ENCODE measurements at regions not wholly inside any gene's neighbourhood (a gene's known extent, or its start where the extent isn't known, plus 50 kb on each side); places are given as distances from the start of the nearest gene placed in this dataset.

DNA sequence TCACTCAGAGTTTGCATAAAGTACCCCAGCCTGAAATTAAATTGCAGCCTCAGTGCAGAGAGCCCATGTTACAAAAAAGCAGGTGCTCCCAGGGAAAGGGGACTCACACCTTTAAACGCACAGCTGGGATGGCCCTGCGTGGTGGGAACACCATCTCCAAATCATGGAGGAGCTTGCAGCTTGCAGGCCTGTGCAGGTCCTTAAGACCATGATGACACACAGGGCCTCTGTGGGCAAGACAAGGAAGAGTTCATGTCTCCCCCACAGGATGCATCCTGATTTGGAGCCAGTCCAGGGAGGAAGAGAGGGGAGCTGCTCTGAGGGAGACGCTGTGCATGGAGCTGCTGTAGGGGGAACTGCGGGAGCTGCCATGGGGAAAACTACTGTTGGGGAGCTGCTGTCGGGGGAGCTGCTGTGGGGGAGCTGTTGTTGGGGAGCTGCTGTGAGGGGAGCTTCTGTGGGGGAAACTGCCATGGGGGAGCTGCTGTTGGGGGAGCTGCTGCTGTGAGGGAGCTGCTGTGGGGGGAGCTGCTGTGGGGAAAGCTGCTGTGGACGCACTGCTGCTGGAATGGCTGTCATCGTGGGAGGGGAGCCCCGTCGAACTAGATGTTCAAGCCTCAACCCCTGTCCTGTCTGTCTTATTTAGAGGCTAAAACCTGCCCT lies 113.9 kb downstream of the MATN1 start:
- TF ChIP-seq, protein P1, sequence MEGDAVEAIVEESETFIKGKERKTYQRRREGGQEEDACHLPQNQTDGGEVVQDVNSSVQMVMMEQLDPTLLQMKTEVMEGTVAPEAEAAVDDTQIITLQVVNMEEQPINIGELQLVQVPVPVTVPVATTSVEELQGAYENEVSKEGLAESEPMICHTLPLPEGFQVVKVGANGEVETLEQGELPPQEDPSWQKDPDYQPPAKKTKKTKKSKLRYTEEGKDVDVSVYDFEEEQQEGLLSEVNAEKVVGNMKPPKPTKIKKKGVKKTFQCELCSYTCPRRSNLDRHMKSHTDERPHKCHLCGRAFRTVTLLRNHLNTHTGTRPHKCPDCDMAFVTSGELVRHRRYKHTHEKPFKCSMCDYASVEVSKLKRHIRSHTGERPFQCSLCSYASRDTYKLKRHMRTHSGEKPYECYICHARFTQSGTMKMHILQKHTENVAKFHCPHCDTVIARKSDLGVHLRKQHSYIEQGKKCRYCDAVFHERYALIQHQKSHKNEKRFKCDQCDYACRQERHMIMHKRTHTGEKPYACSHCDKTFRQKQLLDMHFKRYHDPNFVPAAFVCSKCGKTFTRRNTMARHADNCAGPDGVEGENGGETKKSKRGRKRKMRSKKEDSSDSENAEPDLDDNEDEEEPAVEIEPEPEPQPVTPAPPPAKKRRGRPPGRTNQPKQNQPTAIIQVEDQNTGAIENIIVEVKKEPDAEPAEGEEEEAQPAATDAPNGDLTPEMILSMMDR (IDR thresholded peaks at IDR 0.05): no peak
- no peak for TF ChIP-seq POLR2A (IDR thresholded peaks at IDR 0.05)

Data from thyroid gland (tissue), 4 donors.